WTC11 (cell line): ENCODE measurements at regions not wholly inside any gene's neighbourhood (a gene's known extent, or its start where the extent isn't known, plus 50 kb on each side); places are given as distances from the start of the nearest gene placed in this dataset.

Experiments used
- ATAC-seq: fragments of 200-7000 bp; cut with Tn5 transposase; 2 replicates; pipeline ENCODE4 v1.10.0; 2021; ENCODE audit warnings: mild to moderate bottlenecking, moderate library complexity
- CTCF ChIA-PET: fragments of 300-600 bp; sonication (Branson Sonifier 250); formaldehyde crosslinking; loops from one replicate; lab custom pipeline; 2021; ENCODE audit warnings: antibody characterized with exemption; lab: Charles Lee
- POLR2A ChIA-PET: fragments of 350-600 bp; sonication (Branson Sonifier 250); formaldehyde crosslinking; loops from one replicate; lab custom pipeline; 2021; ENCODE audit warnings: antibody characterized with exemption; lab: Charles Lee
- DNase-seq: peaks from one replicate; pipeline ENCODE4 v3.0.0; 2021; ENCODE audit warnings: low spot score
- H3K27ac Mint-ChIP-seq: 2 replicates; pipeline ENCODE4 v1.8.0; 2021; ENCODE audit warnings: mixed read lengths
- H3K27me3 Mint-ChIP-seq: 2 replicates; pipeline ENCODE4 v1.8.0; 2021; ENCODE audit warnings: low read depth, mild to moderate bottlenecking, moderate library complexity, mixed read lengths
- H3K36me3 Mint-ChIP-seq: 2 replicates; pipeline ENCODE4 v1.8.0; 2021; ENCODE audit warnings: mixed read lengths
- H3K4me1 Mint-ChIP-seq: 2 replicates; pipeline ENCODE4 v1.8.0; 2022; ENCODE audit warnings: mixed read lengths
- H3K4me3 Mint-ChIP-seq: 2 replicates; pipeline ENCODE4 v1.8.0; 2021; ENCODE audit warnings: mild to moderate bottlenecking, moderate library complexity, mixed read lengths
- H3K9me3 Mint-ChIP-seq: 2 replicates; pipeline ENCODE4 v1.8.0; 2021; ENCODE audit warnings: mixed read lengths
- ETV6 ChIP-seq: sonication (generic); formaldehyde crosslinking; IDR thresholded peaks from 2 replicates; pipeline ENCODE4 v1.8.1; 2022; ENCODE audit warnings: mild to moderate bottlenecking, missing genetic modification reagents
- GTF2I ChIP-seq: fragments of 250-450 bp; sonication (Bioruptor Pico); conservative IDR thresholded peaks from 2 replicates; pipeline ENCODE4 v1.4.0; 2021; ENCODE audit warnings: mild to moderate bottlenecking
- HMGA2 ChIP-seq: fragments of 250-450 bp; sonication (Bioruptor Pico); IDR thresholded peaks from 2 replicates; pipeline ENCODE4 v1.4.0; 2021; ENCODE audit warnings: mild to moderate bottlenecking, moderate library complexity
- NFYB ChIP-seq: sonication (generic); formaldehyde crosslinking; conservative IDR thresholded peaks from 2 replicates; pipeline ENCODE4 v1.8.0; 2022; ENCODE audit warnings: low read depth, missing genetic modification reagents
- NR3C1 ChIP-seq: sonication (generic); formaldehyde crosslinking; conservative IDR thresholded peaks from 2 replicates; pipeline ENCODE4 v1.8.1; 2023; ENCODE audit warnings: low read depth, mild to moderate bottlenecking, missing genetic modification reagents
- SMAD4 ChIP-seq: sonication (generic); formaldehyde crosslinking; IDR thresholded peaks from 2 replicates; pipeline ENCODE4 v1.8.0; 2022; ENCODE audit warnings: mild to moderate bottlenecking, missing genetic modification reagents
- TEAD1 ChIP-seq: sonication (generic); formaldehyde crosslinking; IDR thresholded peaks from 2 replicates; pipeline ENCODE4 v1.8.0; 2022; ENCODE audit warnings: mild to moderate bottlenecking, missing genetic modification reagents
- TP53 ChIP-seq: sonication (generic); formaldehyde crosslinking; IDR thresholded peaks from 2 replicates; pipeline ENCODE4 v1.8.1; 2023; ENCODE audit warnings: mild to moderate bottlenecking, missing genetic modification reagents
- TF ChIP-seq, protein P1 (sequence below): fragments of 250-450 bp; sonication (Bioruptor Pico); IDR thresholded peaks from 2 replicates; pipeline ENCODE4 v1.9.0; 2021; ENCODE audit warnings: mild to moderate bottlenecking
- TF ChIP-seq, protein P2 (sequence below): fragments of 250-450 bp; sonication (Bioruptor Pico); IDR thresholded peaks from 2 replicates; pipeline ENCODE4 v1.9.0; 2021; ENCODE audit warnings: moderate library complexity, mild to moderate bottlenecking, inconsistent platforms, borderline replicate concordance
- TF ChIP-seq, protein P3 (sequence below): sonication (generic); formaldehyde crosslinking; IDR thresholded peaks from 2 replicates; pipeline ENCODE4 v1.8.1; 2023; ENCODE audit warnings: mild to moderate bottlenecking, moderate library complexity, missing genetic modification reagents
- TF ChIP-seq, protein P4 (sequence below): fragments of 250-450 bp; sonication (Bioruptor Pico); IDR thresholded peaks from 2 replicates; pipeline ENCODE4 v2.1.2; 2022; ENCODE audit warnings: mild to moderate bottlenecking, moderate library complexity
- TF ChIP-seq, protein P5 (sequence below): sonication (generic); formaldehyde crosslinking; conservative IDR thresholded peaks from 2 replicates; pipeline ENCODE4 v1.8.1; 2023; ENCODE audit warnings: mild to moderate bottlenecking, low read depth, missing genetic modification reagents, moderate library complexity
- TF ChIP-seq, protein P6 (sequence below): sonication (generic); formaldehyde crosslinking; IDR thresholded peaks from 2 replicates; pipeline ENCODE4 v1.8.1; 2022; ENCODE audit warnings: mild to moderate bottlenecking, missing genetic modification reagents, moderate library complexity, borderline replicate concordance
- TF ChIP-seq, protein P7 (sequence below): sonication (generic); formaldehyde crosslinking; IDR thresholded peaks from 2 replicates; pipeline ENCODE4 v1.8.0; 2023; ENCODE audit warnings: missing genetic modification reagents
- TF ChIP-seq, protein P8 (sequence below): sonication (generic); formaldehyde crosslinking; IDR thresholded peaks from 2 replicates; pipeline ENCODE4 v1.8.0; 2022; ENCODE audit warnings: mild to moderate bottlenecking, missing genetic modification reagents
- TF ChIP-seq, protein P9 (sequence below): fragments of 250-450 bp; sonication (Bioruptor Pico); IDR thresholded peaks from 2 replicates; pipeline ENCODE4 v1.8.0; 2021; ENCODE audit warnings: mild to moderate bottlenecking
- TF ChIP-seq, protein P10 (sequence below): sonication (generic); formaldehyde crosslinking; IDR thresholded peaks from 2 replicates; pipeline ENCODE4 v1.8.0; 2022; ENCODE audit warnings: mild to moderate bottlenecking, missing genetic modification reagents

DNA sequence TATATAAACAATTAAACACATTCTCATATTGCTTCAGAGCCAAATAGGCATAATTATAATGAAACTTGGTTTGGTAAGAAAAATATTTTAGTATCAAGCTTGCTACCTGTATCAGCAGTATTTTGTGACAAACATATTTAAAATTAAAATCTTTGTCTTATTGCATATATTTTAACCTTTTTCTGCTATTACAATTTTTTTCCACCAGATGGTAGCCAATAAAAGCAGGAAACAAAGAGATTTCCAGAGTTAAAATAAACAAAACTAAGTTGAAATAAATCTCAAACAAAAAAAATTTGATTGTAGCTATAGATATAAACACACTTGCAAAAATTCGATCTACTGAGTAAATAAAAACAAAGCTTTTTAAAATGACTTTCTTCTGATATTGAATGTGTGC, 491.3 kb upstream of the GJE1 start:
- POLR2A ChIA-PET = no interaction called here
- TF ChIP-seq NR3C1 (no peak), TP53 (CRISPR knock-in tag) (no peak), GTF2I (CRISPR knock-in tag) (no peak), TEAD1 (CRISPR knock-in tag) (no peak), HMGA2 (CRISPR knock-in tag) (no peak)
- TF ChIP-seq, protein P1, sequence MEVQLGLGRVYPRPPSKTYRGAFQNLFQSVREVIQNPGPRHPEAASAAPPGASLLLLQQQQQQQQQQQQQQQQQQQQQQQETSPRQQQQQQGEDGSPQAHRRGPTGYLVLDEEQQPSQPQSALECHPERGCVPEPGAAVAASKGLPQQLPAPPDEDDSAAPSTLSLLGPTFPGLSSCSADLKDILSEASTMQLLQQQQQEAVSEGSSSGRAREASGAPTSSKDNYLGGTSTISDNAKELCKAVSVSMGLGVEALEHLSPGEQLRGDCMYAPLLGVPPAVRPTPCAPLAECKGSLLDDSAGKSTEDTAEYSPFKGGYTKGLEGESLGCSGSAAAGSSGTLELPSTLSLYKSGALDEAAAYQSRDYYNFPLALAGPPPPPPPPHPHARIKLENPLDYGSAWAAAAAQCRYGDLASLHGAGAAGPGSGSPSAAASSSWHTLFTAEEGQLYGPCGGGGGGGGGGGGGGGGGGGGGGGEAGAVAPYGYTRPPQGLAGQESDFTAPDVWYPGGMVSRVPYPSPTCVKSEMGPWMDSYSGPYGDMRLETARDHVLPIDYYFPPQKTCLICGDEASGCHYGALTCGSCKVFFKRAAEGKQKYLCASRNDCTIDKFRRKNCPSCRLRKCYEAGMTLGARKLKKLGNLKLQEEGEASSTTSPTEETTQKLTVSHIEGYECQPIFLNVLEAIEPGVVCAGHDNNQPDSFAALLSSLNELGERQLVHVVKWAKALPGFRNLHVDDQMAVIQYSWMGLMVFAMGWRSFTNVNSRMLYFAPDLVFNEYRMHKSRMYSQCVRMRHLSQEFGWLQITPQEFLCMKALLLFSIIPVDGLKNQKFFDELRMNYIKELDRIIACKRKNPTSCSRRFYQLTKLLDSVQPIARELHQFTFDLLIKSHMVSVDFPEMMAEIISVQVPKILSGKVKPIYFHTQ (CRISPR knock-in tag) = no peak
- TF ChIP-seq, protein P2, sequence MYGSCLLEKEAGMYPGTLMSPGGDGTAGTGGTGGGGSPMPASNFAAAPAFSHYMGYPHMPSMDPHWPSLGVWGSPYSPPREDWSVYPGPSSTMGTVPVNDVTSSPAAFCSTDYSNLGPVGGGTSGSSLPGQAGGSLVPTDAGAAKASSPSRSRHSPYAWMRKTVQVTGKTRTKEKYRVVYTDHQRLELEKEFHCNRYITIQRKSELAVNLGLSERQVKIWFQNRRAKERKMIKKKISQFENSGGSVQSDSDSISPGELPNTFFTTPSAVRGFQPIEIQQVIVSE (CRISPR knock-in tag) = no peak
- TF ChIP-seq, protein P3, sequence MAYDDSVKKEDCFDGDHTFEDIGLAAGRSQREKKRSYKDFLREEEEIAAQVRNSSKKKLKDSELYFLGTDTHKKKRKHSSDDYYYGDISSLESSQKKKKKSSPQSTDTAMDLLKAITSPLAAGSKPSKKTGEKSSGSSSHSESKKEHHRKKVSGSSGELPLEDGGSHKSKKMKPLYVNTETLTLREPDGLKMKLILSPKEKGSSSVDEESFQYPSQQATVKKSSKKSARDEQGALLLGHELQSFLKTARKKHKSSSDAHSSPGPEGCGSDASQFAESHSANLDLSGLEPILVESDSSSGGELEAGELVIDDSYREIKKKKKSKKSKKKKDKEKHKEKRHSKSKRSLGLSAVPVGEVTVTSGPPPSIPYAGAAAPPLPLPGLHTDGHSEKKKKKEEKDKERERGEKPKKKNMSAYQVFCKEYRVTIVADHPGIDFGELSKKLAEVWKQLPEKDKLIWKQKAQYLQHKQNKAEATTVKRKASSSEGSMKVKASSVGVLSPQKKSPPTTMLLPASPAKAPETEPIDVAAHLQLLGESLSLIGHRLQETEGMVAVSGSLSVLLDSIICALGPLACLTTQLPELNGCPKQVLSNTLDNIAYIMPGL = no peak
- TF ChIP-seq, protein P4, sequence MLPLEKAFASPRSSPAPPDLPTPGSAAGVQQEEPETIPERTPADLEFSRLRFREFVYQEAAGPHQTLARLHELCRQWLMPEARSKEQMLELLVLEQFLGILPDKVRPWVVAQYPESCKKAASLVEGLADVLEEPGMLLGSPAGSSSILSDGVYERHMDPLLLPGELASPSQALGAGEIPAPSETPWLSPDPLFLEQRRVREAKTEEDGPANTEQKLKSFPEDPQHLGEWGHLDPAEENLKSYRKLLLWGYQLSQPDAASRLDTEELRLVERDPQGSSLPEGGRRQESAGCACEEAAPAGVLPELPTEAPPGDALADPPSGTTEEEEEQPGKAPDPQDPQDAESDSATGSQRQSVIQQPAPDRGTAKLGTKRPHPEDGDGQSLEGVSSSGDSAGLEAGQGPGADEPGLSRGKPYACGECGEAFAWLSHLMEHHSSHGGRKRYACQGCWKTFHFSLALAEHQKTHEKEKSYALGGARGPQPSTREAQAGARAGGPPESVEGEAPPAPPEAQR (CRISPR knock-in tag) = no peak
- TF ChIP-seq, protein P5, sequence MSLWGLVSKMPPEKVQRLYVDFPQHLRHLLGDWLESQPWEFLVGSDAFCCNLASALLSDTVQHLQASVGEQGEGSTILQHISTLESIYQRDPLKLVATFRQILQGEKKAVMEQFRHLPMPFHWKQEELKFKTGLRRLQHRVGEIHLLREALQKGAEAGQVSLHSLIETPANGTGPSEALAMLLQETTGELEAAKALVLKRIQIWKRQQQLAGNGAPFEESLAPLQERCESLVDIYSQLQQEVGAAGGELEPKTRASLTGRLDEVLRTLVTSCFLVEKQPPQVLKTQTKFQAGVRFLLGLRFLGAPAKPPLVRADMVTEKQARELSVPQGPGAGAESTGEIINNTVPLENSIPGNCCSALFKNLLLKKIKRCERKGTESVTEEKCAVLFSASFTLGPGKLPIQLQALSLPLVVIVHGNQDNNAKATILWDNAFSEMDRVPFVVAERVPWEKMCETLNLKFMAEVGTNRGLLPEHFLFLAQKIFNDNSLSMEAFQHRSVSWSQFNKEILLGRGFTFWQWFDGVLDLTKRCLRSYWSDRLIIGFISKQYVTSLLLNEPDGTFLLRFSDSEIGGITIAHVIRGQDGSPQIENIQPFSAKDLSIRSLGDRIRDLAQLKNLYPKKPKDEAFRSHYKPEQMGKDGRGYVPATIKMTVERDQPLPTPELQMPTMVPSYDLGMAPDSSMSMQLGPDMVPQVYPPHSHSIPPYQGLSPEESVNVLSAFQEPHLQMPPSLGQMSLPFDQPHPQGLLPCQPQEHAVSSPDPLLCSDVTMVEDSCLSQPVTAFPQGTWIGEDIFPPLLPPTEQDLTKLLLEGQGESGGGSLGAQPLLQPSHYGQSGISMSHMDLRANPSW (CRISPR knock-in tag) = no peak
- TF ChIP-seq, protein P6, sequence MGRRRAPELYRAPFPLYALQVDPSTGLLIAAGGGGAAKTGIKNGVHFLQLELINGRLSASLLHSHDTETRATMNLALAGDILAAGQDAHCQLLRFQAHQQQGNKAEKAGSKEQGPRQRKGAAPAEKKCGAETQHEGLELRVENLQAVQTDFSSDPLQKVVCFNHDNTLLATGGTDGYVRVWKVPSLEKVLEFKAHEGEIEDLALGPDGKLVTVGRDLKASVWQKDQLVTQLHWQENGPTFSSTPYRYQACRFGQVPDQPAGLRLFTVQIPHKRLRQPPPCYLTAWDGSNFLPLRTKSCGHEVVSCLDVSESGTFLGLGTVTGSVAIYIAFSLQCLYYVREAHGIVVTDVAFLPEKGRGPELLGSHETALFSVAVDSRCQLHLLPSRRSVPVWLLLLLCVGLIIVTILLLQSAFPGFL = no peak
- TF ChIP-seq, protein P7, sequence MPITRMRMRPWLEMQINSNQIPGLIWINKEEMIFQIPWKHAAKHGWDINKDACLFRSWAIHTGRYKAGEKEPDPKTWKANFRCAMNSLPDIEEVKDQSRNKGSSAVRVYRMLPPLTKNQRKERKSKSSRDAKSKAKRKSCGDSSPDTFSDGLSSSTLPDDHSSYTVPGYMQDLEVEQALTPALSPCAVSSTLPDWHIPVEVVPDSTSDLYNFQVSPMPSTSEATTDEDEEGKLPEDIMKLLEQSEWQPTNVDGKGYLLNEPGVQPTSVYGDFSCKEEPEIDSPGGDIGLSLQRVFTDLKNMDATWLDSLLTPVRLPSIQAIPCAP (CRISPR knock-in tag) = no peak
- TF ChIP-seq, protein P8, sequence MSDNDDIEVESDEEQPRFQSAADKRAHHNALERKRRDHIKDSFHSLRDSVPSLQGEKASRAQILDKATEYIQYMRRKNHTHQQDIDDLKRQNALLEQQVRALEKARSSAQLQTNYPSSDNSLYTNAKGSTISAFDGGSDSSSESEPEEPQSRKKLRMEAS (CRISPR knock-in tag) = no peak
- Mint-ChIP-seq H3K4me1 (no peaks in the 10 kb centered on the region), H3K9me3 (peaks cover 6% of the 10 kb centered on the region; the same call in 1 of the 2 replicates), H3K27me3 (no peaks in the 10 kb centered on the region), H3K36me3 (no peaks in the 10 kb centered on the region), H3K27ac (no peak overlapping the region), H3K4me3 (no peak overlapping the region)
- ATAC-seq (no peak), DNase-seq (no peak)
- CTCF ChIA-PET = no interaction called here

DNA sequence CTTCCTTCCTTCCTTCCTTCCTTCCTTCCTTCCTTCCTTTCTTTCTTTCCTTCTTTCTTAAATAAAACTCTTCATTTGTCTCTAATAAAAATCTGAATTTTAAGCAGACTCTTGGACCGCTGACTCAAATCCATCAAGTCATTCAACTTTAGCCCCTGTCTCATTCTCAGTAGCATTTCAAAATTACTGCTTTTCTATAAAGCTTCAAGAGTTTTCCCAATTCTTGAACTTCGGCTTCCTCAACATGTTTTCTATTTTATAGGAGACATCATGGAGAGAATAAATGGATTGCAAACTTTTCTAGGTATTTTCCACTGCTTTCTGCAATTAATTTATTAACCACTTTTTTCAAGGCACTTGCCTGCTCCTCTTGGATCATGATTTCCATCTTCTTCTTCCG, 497.1 kb upstream of the GJE1 start:
- Mint-ChIP-seq H3K27ac (no peak overlapping the region), H3K4me3 (no peak overlapping the region), H3K27me3 (no peaks in the 10 kb centered on the region), H3K4me1 (no peaks in the 10 kb centered on the region), H3K36me3 (no peaks in the 10 kb centered on the region), H3K9me3 (no peaks in the 10 kb centered on the region)
- ChIA-PET CTCF (no interaction called here), POLR2A (no interaction called here)
- no peak for DNase-seq
- ATAC-seq = no peak
- TF ChIP-seq, protein P9, sequence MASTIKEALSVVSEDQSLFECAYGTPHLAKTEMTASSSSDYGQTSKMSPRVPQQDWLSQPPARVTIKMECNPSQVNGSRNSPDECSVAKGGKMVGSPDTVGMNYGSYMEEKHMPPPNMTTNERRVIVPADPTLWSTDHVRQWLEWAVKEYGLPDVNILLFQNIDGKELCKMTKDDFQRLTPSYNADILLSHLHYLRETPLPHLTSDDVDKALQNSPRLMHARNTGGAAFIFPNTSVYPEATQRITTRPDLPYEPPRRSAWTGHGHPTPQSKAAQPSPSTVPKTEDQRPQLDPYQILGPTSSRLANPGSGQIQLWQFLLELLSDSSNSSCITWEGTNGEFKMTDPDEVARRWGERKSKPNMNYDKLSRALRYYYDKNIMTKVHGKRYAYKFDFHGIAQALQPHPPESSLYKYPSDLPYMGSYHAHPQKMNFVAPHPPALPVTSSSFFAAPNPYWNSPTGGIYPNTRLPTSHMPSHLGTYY (CRISPR knock-in tag) = no peak
- TF ChIP-seq NFYB (CRISPR knock-in tag) = no peak
- TF ChIP-seq SMAD4 = no peak
- TF ChIP-seq, protein P10, sequence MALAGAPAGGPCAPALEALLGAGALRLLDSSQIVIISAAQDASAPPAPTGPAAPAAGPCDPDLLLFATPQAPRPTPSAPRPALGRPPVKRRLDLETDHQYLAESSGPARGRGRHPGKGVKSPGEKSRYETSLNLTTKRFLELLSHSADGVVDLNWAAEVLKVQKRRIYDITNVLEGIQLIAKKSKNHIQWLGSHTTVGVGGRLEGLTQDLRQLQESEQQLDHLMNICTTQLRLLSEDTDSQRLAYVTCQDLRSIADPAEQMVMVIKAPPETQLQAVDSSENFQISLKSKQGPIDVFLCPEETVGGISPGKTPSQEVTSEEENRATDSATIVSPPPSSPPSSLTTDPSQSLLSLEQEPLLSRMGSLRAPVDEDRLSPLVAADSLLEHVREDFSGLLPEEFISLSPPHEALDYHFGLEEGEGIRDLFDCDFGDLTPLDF = no peak
- TF ChIP-seq, protein P4 (CRISPR knock-in tag) = no peak
- TF ChIP-seq ETV6 (CRISPR knock-in tag) = no peak
